Esophagus muscularis mucosa (tissue), 3 donors: ENCODE measurements at regions not wholly inside any gene's neighbourhood (a gene's known extent, or its start where the extent isn't known, plus 50 kb on each side); places are given as distances from the start of the nearest gene placed in this dataset.

Experiments used
- POLR2A ChIP-seq: fragments of 450-650 bp; IDR thresholded peaks from one replicate; pipeline ENCODE4 v1.6.1; 2017; ENCODE audit warnings: antibody characterized with exemption, moderate library complexity, mild to moderate bottlenecking, low read depth
- POLR2AphosphoS5 ChIP-seq, 2 donors: sonication (generic); formaldehyde crosslinking; IDR thresholded peaks; one replicate each; pipeline ENCODE4 v1.6.1; 2017; ENCODE audit warnings: antibody characterized with exemption in 2 of 2
- TF ChIP-seq, protein P1 (sequence below), 3 experiments: fragments of 200-600 bp in 2 of 3; fragments of 450-650 bp in 1 of 3; sonication (generic) in 2 of 3; IDR thresholded peaks; one replicate each; pipeline ENCODE4 v1.5.1; 2017 to 2019; ENCODE audit warnings: antibody characterized with exemption in 3 of 3, mild to moderate bottlenecking in 2 of 3, moderate library complexity in 1 of 3

DNA sequence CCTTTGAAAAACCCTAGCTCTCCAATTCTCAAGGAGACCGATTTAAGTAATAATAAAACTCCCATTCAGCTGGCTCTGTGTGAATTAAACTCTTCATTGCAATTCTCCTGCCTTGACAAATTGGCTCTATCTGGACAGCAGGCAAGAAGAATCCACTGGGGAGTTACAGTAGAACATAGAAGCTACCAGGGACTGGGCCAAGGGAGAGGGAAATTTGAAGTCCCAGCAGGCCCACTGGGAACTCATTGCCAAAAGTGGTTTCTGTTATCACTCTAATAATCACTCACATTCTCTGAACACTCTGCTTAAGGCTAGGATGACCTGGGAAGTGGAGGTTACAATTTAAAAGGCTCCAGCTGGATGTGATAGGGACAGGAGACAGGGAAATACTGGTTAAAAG, 384.5 kb upstream of the CCDC196 start:
- TF ChIP-seq, protein P1, sequence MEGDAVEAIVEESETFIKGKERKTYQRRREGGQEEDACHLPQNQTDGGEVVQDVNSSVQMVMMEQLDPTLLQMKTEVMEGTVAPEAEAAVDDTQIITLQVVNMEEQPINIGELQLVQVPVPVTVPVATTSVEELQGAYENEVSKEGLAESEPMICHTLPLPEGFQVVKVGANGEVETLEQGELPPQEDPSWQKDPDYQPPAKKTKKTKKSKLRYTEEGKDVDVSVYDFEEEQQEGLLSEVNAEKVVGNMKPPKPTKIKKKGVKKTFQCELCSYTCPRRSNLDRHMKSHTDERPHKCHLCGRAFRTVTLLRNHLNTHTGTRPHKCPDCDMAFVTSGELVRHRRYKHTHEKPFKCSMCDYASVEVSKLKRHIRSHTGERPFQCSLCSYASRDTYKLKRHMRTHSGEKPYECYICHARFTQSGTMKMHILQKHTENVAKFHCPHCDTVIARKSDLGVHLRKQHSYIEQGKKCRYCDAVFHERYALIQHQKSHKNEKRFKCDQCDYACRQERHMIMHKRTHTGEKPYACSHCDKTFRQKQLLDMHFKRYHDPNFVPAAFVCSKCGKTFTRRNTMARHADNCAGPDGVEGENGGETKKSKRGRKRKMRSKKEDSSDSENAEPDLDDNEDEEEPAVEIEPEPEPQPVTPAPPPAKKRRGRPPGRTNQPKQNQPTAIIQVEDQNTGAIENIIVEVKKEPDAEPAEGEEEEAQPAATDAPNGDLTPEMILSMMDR (IDR thresholded peaks at IDR 0.05): no peak
- no peak for TF ChIP-seq POLR2A
- TF ChIP-seq POLR2AphosphoS5 (IDR thresholded peaks at IDR 0.05): no peak
